ENCODE measurements at regions not wholly inside any gene's neighbourhood (a gene's known extent, or its start where the extent isn't known, plus 50 kb on each side); places are given as distances from the start of the nearest gene placed in this dataset.

- no peak for TF ChIP-seq CTCF (IDR thresholded peaks at IDR 0.05; ENCODE audit: partially characterized antibody, unreplicated experiment)
- Mint-ChIP-seq H3K27ac (ENCODE audit: unreplicated experiment) (no peak overlapping the region), H3K9me3 (ENCODE audit: unreplicated experiment) (no peaks in the 10 kb centered on the region), H3K4me1 (ENCODE audit: low read depth, unreplicated experiment) (no peaks in the 10 kb centered on the region), H3K4me3 (ENCODE audit: unreplicated experiment) (no peak overlapping the region), H3K36me3 (ENCODE audit: unreplicated experiment) (peaks cover 10% of the 10 kb centered on the region), H3K27me3 (ENCODE audit: unreplicated experiment) (no peaks in the 10 kb centered on the region)
- DNase-seq, result no peak
These were observed 1460.6 kb upstream of the PCDH7 start for GRCh38 chr4:29259556-29259955.

GRCh38 chr4:29262986-29263385 is 1457.2 kb upstream of the PCDH7 start:
- no peak overlapping the region for H3K4me3 Mint-ChIP-seq (ENCODE audit: unreplicated experiment)
- H3K9me3 Mint-ChIP-seq (ENCODE audit: unreplicated experiment), result no peaks in the 10 kb centered on the region
- H3K4me1 Mint-ChIP-seq (ENCODE audit: low read depth, unreplicated experiment), result no peaks in the 10 kb centered on the region
- no peak for TF ChIP-seq CTCF (IDR thresholded peaks at IDR 0.05; ENCODE audit: partially characterized antibody, unreplicated experiment)
- DNase-seq, result no peak
- H3K36me3 Mint-ChIP-seq (ENCODE audit: unreplicated experiment), result no peaks in the 10 kb centered on the region
- no peaks in the 10 kb centered on the region for H3K27me3 Mint-ChIP-seq (ENCODE audit: unreplicated experiment)
- H3K27ac Mint-ChIP-seq (ENCODE audit: unreplicated experiment), result no peak overlapping the region

- no peak for DNase-seq
- Mint-ChIP-seq H3K4me3 (ENCODE audit: unreplicated experiment) (no peak overlapping the region), H3K4me1 (ENCODE audit: low read depth, unreplicated experiment) (no peaks in the 10 kb centered on the region), H3K27ac (ENCODE audit: unreplicated experiment) (no peak overlapping the region), H3K27me3 (ENCODE audit: unreplicated experiment) (no peaks in the 10 kb centered on the region), H3K9me3 (ENCODE audit: unreplicated experiment) (no peaks in the 10 kb centered on the region), H3K36me3 (ENCODE audit: unreplicated experiment) (no peaks in the 10 kb centered on the region)
- TF ChIP-seq CTCF (IDR thresholded peaks at IDR 0.05; ENCODE audit: partially characterized antibody, unreplicated experiment), result no peak
These were observed 1444.0 kb upstream of the PCDH7 start for GRCh38 chr4:29276150-29276549.

- no peaks in the 10 kb centered on the region for H3K36me3 Mint-ChIP-seq (ENCODE audit: unreplicated experiment)
- H3K9me3 Mint-ChIP-seq (ENCODE audit: unreplicated experiment), result no peaks in the 10 kb centered on the region
- no peaks in the 10 kb centered on the region for H3K27me3 Mint-ChIP-seq (ENCODE audit: unreplicated experiment)
- H3K4me1 Mint-ChIP-seq (ENCODE audit: low read depth, unreplicated experiment), result no peaks in the 10 kb centered on the region
- no peak for TF ChIP-seq CTCF (IDR thresholded peaks at IDR 0.05; ENCODE audit: partially characterized antibody, unreplicated experiment)
- no peak for DNase-seq
- no peak overlapping the region for H3K27ac Mint-ChIP-seq (ENCODE audit: unreplicated experiment)
- no peak overlapping the region for H3K4me3 Mint-ChIP-seq (ENCODE audit: unreplicated experiment)
These were observed 1442.8 kb upstream of the PCDH7 start for GRCh38 chr4:29277381-29277780.

GRCh38 chr4:29278585-29278984 is 1441.6 kb upstream of the PCDH7 start:
- Mint-ChIP-seq H3K9me3 (ENCODE audit: unreplicated experiment) (no peaks in the 10 kb centered on the region), H3K27ac (ENCODE audit: unreplicated experiment) (no peak overlapping the region), H3K27me3 (ENCODE audit: unreplicated experiment) (no peaks in the 10 kb centered on the region), H3K36me3 (ENCODE audit: unreplicated experiment) (no peaks in the 10 kb centered on the region), H3K4me3 (ENCODE audit: unreplicated experiment) (no peak overlapping the region), H3K4me1 (ENCODE audit: low read depth, unreplicated experiment) (no peaks in the 10 kb centered on the region)
- no peak for TF ChIP-seq CTCF (IDR thresholded peaks at IDR 0.05; ENCODE audit: partially characterized antibody, unreplicated experiment)
- no peak for DNase-seq

Measured in glutamatergic neuron (in vitro differentiated cells).